ENCODE measurements at regions not wholly inside any gene's neighbourhood (a gene's known extent, or its start where the extent isn't known, plus 50 kb on each side); places are given as distances from the start of the nearest gene placed in this dataset.
"Not testable (repeated sequence)": the region's sequence is repeated elsewhere in the genome, so short reads cannot be mapped to it uniquely, and the experiment has no call there.

DNA sequence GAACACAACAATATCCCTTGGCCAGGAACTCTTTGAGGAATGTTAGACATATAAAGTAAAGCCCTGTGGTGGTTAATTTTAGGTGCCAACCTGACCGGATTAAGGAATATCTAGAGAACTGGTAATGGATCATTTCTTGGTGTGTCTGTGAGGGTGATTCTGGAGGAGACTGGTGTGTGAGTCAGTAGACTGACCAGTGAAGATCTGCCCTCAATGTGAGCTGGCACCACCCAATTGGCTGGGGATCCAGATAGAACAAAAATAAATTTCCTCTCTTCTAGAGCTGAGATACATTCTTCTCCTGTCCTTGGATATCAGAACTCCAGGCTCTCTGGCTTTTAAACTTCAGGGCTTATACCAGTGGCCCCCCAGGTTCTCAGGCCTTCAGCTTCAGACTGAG lies 56.2 kb upstream of the TNPO1 start:
- DNase-seq (ENCODE audit: low read depth, low spot score) = no peak

DNA sequence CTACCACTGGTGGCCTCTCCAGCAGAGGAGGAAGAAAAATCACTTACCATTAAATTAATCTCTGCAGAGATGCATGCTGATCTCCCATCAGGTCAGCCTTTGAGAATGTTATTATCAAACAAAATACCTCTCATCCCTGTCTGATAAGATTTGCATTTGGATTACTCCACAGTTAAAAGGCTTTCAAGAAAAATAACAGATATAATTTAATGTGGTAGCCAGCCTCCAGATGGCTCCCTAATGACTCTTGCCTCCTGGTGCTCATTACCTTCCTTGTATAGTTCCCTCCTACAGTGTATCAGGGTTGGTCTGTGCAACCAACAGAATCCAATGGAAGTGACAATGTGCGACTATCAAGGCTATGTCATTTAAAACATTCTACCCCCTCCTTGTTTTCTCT lies 63.6 kb upstream of the TNPO1 start:
- DNase-seq (ENCODE audit: low read depth, low spot score) = no peak

DNA sequence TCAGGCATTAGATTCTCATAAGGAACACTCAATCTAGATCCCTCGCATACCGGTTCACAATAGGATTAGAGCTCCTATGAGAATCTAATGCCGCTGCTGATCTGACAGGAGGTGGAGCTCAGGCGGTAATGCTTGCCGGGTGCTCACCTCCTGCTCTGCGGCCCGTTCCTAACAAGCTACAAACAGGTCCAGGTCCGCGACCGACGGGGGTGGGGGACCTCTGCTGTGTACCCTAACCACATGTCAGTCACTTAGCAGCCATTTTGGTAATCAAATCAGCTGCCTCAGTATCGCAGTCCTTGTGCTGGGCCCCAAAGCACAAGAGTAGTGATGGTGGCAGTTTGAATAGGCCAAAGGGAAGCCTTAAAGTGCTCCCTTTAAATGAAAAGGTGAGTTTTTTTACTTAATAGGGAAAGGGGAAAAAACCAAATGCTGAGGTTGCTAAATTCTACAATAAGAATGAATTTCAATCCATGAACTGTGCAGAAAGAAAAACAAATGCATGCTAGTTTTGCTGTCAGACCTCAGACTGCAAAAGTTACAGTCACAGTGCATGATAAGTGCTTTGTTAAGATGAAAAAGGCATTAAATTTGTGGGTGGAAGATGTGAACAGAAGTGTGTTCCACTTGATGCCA lies 67.0 kb upstream of the TNPO1 start:
- DNase-seq (ENCODE audit: low read depth, low spot score) = no peak

DNA sequence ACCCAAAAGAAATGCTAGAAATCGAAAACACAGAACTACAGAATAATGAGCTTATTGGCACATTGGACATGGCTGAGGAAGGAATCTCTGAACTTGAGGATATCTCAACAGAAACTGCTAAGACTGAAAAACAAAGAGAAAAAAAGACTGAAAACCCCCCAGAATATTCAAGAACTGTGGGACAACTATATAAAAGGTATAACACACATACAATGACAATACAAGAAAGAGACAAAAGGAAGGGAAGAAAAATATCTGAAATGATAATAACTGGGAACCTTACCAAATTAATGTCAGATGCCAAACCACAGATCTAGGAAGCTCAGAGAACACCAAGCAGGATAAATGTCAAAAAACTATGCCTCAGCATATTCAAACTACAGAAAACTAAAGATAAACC lies 68.6 kb upstream of the TNPO1 start:
- DNase-seq (ENCODE audit: low read depth, low spot score) = no peak

DNA sequence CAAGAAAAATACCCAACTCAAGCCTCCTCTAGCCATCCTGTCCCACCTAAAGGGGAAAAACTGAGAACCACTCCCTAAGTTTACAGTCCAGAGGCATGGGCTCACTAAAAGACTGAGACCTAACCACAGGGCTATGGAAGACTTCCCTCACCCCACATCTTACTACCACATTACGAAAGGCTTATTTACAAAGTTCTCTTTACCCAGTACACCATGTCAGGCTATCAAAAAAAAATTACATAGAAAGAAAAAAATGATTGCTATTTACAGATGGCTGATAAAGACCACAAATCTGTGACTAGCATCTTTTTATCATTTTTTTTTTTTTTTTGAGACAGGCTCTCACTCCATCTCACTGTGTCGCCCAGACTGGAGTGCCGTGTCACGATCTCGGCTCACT lies 69.7 kb upstream of the TNPO1 start:
- no peak for DNase-seq (ENCODE audit: low read depth, low spot score)

DNA sequence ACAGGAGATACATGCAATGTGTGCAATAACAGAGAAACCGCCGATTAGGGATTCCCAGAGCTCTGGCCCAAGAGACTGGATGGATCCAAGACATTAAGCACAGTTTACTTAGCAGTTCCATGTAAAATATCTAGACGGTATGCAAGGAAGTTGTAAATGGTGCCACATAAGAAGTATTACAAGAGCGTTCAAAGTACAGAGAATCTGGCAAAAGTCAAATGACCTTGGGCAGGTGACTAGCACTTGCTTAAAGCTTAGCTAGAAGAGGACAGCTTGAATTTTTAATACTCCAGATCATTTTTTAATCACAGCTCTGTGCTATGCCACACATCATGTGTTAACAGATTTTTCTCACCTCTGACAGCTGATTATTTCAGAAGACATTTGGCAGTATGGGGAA lies 72.3 kb upstream of the TNPO1 start:
- no peak for DNase-seq (ENCODE audit: low read depth, low spot score)

DNA sequence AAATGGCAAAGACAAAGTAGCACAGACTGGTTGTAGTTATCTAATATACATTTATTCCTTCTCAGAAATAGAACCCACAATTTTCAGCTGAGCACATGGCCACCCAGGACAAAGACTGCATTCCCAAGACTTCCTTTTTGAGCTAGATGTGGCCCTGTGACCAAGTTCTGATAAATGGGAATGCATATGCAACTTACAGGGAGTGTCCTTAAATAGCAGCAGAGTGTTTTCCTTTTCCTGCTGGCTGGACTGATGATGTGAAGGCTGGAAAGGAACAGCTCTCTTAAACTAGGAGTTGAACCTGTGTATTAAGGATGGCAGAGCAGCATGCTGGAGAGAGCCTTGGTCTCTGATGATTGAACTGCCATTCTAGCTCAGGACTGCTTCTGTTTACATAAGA lies 74.7 kb upstream of the TNPO1 start:
- no peak for DNase-seq (ENCODE audit: low read depth, low spot score)

DNA sequence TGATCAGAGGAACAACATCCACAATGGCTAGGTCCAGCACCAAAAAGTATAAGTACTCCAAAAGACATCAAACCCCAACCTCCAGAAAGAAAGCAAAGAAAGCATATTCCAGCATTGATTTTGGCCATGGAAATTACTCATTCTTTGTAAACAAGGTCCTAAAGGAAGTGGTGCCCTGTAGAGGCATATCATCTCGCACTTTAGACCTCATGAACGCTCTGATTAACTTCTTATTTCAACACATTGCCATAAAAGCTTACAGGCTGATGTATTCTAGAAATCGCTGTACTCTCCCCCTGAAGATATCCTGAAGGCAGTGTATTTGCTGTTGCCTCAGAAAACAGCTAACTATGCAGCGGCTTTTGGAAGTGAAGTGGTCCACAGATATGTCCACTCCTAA lies 82.7 kb upstream of the TNPO1 start:
- DNase-seq (ENCODE audit: low read depth, low spot score) = no peak

DNA sequence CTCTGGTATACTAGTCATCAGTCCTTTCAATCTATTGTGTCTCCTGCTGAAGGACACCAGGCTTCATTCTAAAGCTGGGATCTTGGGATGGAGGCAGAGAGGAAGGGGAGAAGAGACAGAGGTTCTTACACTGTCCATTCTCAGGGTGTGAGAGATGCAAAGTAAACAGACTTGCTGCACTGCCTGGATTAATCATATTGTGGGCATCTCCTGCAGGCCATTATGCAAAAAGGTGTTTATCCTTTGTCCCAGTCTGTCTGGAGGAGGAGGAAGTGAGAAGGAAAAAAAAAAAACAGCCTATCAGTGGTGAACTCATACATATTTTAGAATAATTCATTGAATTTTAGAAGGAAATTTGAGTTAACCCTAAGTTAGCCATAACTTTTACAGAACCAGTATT lies 92.9 kb upstream of the TNPO1 start:
- no peak for DNase-seq (ENCODE audit: low read depth, low spot score)

DNA sequence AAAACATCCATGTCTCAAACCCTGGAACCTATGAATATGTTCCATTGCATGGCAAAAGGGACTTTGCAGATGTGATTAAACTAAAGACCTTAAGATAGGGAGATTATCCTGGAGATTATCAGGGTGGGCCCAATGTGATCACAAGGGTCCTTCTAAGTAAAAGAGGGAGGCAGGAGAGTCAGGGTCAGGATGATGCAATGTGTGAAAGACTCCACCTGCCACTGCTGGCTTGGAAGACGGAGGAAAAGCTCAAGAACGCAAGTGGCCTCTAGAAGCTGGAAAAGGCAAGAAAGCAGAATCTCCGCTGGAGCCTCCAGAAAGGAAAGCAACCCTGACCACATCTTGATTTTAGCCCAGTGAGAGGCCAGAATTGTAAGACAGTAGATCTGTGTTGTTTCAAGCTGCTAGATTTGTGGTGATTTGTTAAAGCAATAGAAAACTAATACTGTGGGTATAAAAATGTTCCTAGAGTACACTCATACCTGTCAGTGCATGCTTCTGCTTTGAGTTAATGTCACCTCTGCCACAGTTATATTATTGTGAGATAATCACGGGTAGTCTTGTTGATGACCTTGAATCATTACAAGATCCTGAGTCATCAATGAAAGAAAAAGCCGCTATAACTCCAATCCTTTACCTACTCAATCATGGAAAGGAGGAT lies 93.5 kb upstream of the TNPO1 start:
- DNase-seq (ENCODE audit: low read depth, low spot score) = no peak

DNA sequence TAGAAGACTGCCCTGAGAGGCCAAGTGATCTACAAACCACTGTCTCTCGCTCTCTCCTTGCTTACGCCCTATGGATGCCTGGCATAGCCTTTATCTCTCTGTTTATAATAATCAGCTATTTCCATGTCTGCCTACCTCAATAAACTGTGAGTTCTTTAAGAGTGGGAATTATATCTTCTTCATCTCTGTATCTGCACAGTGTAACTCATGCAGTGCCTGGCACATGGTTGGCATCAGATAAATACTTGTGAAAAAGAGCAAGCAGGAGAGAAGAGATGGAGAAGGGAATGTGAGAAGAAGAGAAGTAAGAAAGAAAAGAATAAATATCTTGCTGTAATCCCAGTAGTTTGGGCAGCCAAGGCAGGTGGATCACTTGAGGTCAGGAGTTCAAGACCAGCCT lies 94.6 kb upstream of the TNPO1 start:
- no peak for DNase-seq (ENCODE audit: low read depth, low spot score)

DNA sequence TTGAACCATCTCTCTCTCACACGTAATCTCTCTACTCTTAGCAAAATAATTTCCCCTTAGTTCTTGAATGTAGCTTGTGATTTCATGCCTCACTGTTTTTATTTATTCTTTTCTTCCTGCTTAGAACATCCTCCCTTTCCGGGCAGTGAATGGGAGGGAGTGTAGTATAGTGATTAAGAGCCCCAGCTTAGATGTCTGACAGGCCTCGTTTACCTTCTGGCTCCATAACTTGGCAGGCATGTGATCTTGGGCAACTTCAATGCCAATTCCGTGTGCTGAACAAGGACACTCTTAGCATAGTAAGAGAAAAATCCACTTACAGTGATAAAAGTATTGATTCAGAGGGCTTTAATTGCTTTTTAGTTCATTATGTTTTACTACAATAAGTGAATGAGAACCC lies 96.3 kb upstream of the TNPO1 start:
- DNase-seq (ENCODE audit: low read depth, low spot score) = no peak

DNA sequence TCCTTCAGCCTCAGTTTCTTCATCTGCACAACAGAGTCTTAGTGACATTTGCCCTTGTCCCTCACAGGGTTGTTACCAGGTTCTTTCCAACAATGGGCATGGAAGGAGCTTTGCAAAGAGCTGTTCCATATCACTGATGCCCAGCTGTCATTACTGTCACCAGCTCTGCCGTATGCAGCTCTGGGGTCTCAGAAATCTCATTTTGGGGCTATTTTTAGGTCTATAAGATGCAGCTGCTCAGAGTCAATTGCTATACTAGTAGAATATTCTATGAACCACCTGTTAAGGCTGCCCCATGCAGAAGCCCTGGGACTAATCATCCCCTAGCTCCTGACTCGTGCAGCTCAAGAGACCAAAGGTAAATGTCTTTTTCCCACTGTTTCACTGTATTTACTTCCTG lies 105.1 kb upstream of the TNPO1 start:
- DNase-seq (ENCODE audit: low read depth, low spot score) = no peak

DNA sequence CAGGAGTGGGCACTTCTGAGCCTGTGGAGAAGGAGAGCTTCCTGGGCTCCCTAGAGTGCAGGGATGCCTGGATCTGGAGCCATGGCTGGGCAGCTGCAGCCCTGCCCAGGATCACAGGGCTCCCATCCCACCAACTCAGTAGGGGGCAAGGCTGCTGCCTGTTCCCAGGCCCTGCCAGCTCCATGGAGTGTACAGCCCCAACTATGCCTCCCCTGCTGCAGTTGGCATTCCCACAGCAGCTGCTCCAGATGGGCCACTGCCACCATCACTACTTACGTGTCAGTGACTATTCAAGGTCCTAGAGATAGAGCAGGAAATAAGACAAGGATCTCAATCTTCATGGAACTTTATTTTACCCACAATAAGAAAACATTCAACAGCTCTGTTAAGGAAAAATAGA lies 107.1 kb upstream of the TNPO1 start:
- DNase-seq (ENCODE audit: low read depth, low spot score) = no peak

DNA sequence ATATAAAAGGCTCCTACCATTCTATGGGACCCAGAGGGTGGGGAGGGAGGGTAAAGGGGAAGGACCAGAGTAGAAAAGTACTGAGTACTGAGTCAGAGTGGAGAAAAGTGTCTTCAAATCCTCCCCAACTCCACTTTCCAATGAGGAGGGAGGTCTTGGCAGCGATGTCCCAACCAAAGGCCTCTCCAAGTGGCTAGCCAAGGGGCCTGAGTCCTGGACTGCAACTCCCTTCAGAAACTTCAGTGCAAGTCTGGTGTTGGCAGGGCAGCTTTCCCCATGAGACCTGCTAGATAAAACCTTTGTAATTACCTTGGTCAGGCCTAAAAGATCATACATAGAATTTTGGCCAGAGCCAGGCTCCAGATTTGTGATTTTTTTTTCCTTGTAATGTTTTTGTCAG lies 111.3 kb upstream of the TNPO1 start:
- no peak for DNase-seq (ENCODE audit: low read depth, low spot score)

DNA sequence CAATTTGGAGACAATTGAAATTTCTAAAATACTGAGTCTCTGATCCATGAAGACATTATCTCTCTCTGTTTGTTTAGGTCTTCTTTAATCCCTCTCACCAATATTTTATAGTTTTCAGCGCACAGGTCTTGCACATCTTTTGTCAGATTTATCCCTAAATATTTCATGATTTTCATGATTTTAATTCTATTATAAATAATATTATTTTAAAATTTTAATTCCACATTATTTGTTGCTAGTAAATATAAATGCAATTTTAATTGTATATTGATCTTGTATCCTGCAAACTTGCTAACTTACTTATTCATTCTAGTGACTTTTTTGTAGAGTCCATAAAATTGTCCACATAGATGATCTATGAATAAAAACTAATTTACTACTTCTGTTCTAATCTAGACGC lies 112.6 kb upstream of the TNPO1 start:
- DNase-seq (ENCODE audit: low read depth, low spot score) = no peak

DNA sequence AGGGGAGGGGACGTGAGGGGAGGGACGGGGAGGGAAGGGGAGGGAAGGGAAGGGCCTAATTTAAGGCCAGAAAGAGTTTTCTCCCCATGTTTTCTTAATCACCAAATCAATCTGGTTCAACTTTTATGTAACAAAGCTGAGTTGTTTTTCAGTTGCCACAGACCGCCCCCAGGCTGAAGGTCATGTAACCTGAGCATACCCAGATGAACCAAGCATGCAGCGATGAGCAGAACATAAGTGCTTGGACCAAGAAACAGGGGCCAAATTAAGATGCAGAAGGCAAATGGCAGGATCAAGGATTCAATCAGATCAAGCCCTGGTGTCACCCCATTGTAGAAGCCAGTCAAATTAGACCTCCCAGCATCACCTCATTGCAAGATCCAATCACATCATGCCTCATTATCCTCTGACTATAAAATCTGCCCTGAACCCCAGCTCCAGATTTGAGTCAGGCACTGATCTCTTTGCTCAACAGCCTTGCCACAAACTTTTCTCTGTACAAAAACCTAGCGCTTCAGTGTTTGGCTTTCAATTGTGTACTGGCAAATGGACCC lies 113.5 kb upstream of the TNPO1 start:
- no peak for DNase-seq (ENCODE audit: low read depth, low spot score)

DNA sequence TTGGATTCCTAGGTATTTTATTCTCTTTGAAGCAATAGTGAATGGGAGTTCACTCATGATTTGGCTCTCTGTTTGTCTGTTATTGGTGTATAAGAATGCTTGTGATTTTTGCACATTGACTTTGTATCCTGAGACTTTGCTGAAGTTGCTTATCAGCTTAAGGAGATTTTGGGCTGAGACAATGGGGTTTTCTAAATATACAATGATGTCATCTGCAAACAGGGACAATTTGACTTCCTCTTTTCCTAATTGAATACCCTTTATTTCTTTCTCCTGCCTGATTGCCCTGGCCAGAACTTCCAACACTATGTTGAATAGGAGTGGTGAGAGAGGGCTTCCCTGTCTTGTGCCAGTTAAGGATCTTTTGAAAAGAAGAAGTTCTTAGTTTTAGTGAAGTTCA lies 114.4 kb upstream of the TNPO1 start:
- DNase-seq (ENCODE audit: low read depth, low spot score) = not testable (repeated sequence)

DNA sequence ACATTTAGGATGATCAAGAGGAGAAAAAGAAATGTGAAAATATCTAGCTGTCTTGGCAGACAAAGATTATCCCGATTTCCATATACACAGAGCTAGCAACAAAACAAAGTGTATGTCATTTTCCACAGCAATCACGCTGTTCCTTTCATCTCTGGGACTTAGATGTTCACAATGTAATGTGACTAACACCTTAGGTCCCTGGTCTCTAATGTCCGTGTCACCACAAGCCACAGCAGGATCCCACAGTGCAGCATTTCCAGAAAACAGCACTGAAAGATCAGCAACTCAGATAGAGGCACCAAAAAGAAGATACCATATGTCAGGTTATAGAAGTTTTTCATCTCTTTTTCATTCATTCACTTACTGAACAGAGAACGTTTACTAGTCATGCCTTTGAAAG lies 118.0 kb upstream of the TNPO1 start:
- DNase-seq (ENCODE audit: low read depth, low spot score) = no peak

DNA sequence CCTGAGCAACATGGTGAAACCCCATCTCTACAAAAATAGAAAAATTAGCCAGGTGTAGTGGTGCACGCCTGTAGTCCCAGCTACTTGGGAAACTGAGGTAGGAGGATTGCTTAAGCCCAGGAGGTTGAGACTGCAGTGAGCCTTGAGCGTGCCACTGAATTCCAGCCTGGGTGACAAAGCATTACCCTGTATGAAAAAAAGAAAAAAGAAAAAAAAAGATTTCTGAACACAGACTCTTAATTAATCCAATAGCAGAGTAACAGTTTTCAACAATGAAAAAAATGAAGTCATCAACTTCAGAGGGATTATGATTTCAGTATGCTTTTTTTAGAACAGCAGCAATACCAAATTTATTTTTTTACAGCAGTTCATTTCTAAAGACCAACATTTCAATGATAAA lies 118.8 kb upstream of the TNPO1 start:
- DNase-seq (ENCODE audit: low read depth, low spot score) = no peak

DNA sequence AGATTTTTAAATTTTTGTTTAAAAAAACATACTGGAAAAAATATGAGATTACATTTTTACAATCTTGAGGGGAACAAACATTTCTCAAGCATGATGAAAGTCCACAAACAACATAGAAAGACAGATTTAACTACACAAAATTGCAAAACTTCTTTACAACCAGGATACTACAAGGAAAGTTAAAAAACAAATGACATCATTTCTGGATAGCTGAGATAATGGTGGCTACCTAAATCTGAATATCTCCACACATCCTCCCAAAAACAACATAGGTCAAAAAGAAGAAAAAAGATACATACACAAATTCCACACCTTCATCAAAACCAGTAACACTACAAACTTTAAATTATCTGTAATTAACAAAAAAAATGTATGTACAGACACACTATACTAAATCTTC lies 120.8 kb upstream of the TNPO1 start:
- DNase-seq (ENCODE audit: low read depth, low spot score) = no peak

DNA sequence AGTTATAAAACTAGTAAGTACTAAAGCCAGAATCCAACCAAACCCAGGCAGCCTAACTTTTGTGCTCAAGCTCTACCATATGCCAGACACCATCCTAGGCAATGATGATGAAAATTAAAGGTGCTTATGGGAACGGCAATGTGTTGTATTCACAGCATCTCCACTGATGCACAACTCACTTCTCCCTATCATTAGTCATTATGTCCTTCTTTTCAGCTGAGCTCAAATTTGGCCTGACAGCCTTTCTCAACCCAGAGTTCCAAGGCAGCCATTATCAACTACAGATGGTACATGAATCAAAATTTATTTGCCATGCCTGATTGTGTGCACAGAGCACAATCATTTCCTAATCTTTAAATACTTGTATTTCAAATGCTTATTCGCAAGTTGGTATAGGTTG lies 121.6 kb upstream of the TNPO1 start:
- no peak for DNase-seq (ENCODE audit: low read depth, low spot score)

DNA sequence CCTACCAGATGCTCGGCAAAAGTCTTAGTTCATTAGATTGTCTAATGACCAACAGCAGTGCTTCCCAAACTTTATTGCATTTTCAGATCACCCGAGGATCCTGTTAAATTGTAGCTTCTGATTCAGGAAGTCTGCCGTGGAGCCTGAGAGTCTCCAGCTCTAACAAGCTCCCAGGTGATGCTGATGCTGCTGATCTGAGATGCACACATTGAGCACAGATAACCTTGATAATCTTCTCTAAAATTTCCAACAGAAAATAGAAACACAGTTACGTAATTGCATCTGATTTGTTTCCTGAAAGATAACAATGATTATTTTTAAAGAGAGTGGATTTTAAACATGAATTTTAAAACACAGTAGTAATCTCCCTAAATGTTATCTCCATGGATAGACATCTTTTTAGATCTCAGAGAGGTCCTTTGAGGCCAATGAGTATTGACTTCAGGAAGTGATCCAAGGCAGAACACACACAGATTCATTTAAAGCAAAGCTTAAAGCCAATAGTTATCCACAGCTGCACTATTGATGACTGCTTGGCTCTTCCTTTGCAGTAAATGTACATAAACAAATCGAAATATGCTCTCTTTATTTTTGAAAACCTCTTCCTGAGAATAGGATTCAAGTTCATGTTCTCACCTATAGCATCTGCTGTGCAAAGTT lies 122.8 kb upstream of the TNPO1 start:
- DNase-seq (ENCODE audit: low read depth, low spot score) = no peak

Data from pulmonary artery endothelial cell (primary cell).